Activated CD4-positive, alpha-beta T cell treated with anti-CD3 and anti-CD28 coated beads for 36 hours (primary cell): ENCODE measurements at regions not wholly inside any gene's neighbourhood (a gene's known extent, or its start where the extent isn't known, plus 50 kb on each side); places are given as distances from the start of the nearest gene placed in this dataset.
"Not testable (repeated sequence)": the region's sequence is repeated elsewhere in the genome, so short reads cannot be mapped to it uniquely, and the experiment has no call there.

Experiments used
- ATAC-seq: fragments of 200-7000 bp; cut with Tn5 transposase; one replicate; pipeline ENCODE4 v1.10.0; 2021; ENCODE audit warnings: mild to moderate bottlenecking, moderate library complexity
- CTCF ChIA-PET: fragments of 350-600 bp; sonication (Branson Sonifier 250); formaldehyde crosslinking; loops from one replicate; lab custom pipeline; 2021; ENCODE audit warnings: antibody characterized with exemption; lab: Charles Lee
- POLR2A ChIA-PET: fragments of 350-600 bp; sonication (Branson Sonifier 250); formaldehyde crosslinking; loops from one replicate; lab custom pipeline; 2021; ENCODE audit warnings: antibody characterized with exemption, inconsistent platforms; lab: Charles Lee
- DNase-seq: peaks from one replicate; pipeline ENCODE4 v3.0.0-alpha.2; 2020
- H3K27ac Mint-ChIP-seq: one replicate; pipeline ENCODE4 v1.8.0; 2021; ENCODE audit warnings: mixed read lengths
- H3K27me3 Mint-ChIP-seq: one replicate; pipeline ENCODE4 v1.8.0; 2021; ENCODE audit warnings: mixed read lengths
- H3K36me3 Mint-ChIP-seq: one replicate; pipeline ENCODE4 v1.8.0; 2021; ENCODE audit warnings: low read depth, mixed read lengths
- H3K4me1 Mint-ChIP-seq: one replicate; pipeline ENCODE4 v1.8.0; 2021; ENCODE audit warnings: mixed read lengths
- H3K4me3 Mint-ChIP-seq: one replicate; pipeline ENCODE4 v1.8.0; 2021; ENCODE audit warnings: mild to moderate bottlenecking, moderate library complexity, mixed read lengths
- H3K9me3 Mint-ChIP-seq: one replicate; pipeline ENCODE4 v1.8.0; 2021; ENCODE audit warnings: low read depth, mixed read lengths
- intact Hi-C, 2 experiments: fragments of 100-400 bp; cut with DNase I in 1 of 2; cut with micrococcal nuclease in 1 of 2; formaldehyde crosslinking; loops; one replicate each; pipeline versions ENCODE4 v1.14.2 to v1.15.1; 2022 to 2024; cut with DNase I, micrococcal nuclease

DNA sequence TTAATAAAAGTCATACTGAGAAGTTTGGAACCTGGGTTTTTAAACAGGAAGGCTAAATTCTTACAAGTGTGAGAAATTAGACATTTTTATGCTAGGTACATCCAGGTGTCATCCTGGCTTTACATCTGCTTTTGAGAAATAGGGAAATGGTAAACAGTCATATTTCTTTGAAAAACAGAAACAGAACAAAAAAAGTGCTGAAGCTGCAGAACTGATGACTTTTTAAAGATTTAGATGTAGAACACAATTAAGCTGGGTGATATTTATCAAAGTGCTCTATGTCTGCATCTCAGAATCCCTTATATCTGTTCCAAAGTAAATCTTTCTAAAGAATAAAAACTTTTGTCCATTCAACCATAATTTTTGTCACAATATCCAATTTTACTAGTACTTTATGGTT is 282.9 kb upstream of the ATXN7L3B start:
- intact Hi-C loops, result no loop called here
- Mint-ChIP-seq H3K9me3 (peaks cover 2% of the 10 kb centered on the region), H3K4me3 (no peak overlapping the region), H3K36me3 (no peaks in the 10 kb centered on the region), H3K27me3 (no peaks in the 10 kb centered on the region), H3K27ac (no peak overlapping the region), H3K4me1 (no peaks in the 10 kb centered on the region)
- ATAC-seq (no peak), DNase-seq (no peak)
- ChIA-PET CTCF (no interaction called here), POLR2A (no interaction called here)

DNA sequence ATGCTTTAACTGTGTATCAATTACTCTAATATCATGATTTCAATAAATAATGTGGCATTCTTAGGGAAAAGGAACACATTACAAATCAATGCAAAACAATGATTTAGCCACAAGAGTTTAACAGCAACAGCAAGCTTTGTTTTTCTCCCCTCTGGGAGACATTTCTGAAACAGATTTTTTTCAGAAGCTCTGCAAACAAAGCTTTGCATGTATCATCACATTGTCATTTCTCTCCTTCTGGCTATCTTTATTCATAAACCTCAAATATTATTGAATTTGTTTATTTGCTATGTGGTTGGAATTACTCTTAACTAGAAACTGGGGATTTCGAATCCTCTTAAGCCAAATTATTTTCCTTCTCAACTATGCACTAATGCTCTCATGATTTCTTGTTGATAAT is 278.4 kb upstream of the ATXN7L3B start:
- ATAC-seq, result no peak
- intact Hi-C loops, result no loop called here
- no peak for DNase-seq
- Mint-ChIP-seq H3K9me3 (peaks cover under 1% of the 10 kb centered on the region), H3K27me3 (no peaks in the 10 kb centered on the region), H3K4me3 (no peak overlapping the region), H3K4me1 (no peaks in the 10 kb centered on the region), H3K27ac (no peak overlapping the region), H3K36me3 (no peaks in the 10 kb centered on the region)
- CTCF ChIA-PET, result interaction anchor here (0.6 kb wide), 1 partner anchor 198 kb away, joined by 3 read pairs; no protein-coding TSS in a partner anchor
- POLR2A ChIA-PET, result no interaction called here

DNA sequence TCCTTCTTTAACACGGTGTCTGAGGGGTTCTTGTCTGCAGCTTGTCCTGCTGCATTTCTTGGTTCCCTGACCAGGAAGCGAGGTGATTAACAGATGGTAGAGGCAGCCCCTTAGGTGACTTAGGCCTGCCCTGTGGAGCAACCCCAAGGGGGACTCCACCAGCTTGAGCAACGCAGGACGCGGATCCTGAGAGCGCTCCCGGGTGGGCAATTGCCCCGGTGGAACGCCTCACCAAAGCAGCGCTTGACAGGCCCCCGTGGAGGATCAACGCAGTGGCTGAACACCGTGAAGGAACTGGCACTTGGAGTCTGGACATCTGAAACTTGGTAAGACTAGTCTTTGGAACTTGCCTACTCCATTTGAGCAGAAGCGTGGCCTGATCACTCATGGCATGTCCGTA is 272.9 kb upstream of the ATXN7L3B start:
- no peak for ATAC-seq
- no peaks in the 10 kb centered on the region for H3K27me3 Mint-ChIP-seq
- H3K36me3 Mint-ChIP-seq, result no peaks in the 10 kb centered on the region
- intact Hi-C loops, result no loop called here
- no peaks in the 10 kb centered on the region for H3K4me1 Mint-ChIP-seq
- no peak for DNase-seq
- CTCF ChIA-PET, result no interaction called here
- no peak overlapping the region for H3K4me3 Mint-ChIP-seq
- peaks cover 2% of the 10 kb centered on the region for H3K9me3 Mint-ChIP-seq
- POLR2A ChIA-PET, result no interaction called here
- no peak overlapping the region for H3K27ac Mint-ChIP-seq

DNA sequence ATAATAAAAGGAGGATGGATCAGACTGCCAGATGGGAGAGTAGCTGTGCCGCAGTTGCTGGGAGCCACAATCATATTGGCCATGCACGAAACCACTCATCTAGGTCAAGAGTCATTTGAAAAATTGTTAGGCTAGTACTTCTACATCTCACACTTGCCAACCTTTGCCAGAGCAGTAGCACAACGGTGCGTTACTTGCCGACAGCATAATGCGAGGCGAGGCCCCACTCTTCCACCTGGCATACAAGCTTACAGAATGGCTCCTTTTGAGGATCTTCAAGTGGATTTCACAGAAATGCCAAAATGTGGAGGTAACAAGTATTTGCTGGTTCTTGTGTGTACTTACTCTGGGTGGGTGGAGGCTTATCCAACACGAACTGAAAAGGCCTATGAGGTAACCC is 268.3 kb upstream of the ATXN7L3B start:
- H3K9me3 Mint-ChIP-seq, intact Hi-C loops, H3K27me3 Mint-ChIP-seq, H3K27ac Mint-ChIP-seq, CTCF ChIA-PET, H3K4me3 Mint-ChIP-seq, H3K4me1 Mint-ChIP-seq, POLR2A ChIA-PET, ATAC-seq, H3K36me3 Mint-ChIP-seq, DNase-seq: not testable (repeated sequence)

DNA sequence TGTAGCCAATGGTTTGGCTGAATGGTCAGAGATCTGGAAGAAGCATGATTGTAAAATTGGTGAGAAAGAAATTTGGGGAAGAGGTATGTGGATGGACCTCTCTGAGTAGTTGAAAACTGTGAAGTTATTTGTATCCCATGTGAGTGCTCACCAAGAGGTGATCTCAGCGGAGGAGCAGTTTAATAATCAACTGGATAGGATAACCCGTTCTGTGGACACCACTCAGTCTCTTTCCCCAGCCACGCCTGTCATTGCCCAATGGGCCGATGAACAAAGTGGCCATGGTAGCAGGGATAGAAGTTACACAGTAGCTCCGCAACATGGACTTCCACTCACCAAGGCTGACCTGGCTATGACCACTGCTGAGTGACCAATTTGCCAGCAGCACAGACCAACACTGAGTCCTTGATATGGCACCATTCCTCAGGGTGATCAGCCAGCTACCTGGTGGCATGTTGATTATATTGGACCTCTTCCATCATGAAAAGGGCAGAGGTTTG is 257.4 kb upstream of the ATXN7L3B start:
- no peaks in the 10 kb centered on the region for H3K27me3 Mint-ChIP-seq
- H3K36me3 Mint-ChIP-seq, result no peaks in the 10 kb centered on the region
- H3K27ac Mint-ChIP-seq, result no peak overlapping the region
- intact Hi-C loops, result no loop called here
- ChIA-PET POLR2A (no interaction called here), CTCF (no interaction called here)
- DNase-seq (no peak), ATAC-seq (no peak)
- H3K4me1 Mint-ChIP-seq, result no peaks in the 10 kb centered on the region
- no peak overlapping the region for H3K4me3 Mint-ChIP-seq
- peaks cover 2% of the 10 kb centered on the region for H3K9me3 Mint-ChIP-seq

DNA sequence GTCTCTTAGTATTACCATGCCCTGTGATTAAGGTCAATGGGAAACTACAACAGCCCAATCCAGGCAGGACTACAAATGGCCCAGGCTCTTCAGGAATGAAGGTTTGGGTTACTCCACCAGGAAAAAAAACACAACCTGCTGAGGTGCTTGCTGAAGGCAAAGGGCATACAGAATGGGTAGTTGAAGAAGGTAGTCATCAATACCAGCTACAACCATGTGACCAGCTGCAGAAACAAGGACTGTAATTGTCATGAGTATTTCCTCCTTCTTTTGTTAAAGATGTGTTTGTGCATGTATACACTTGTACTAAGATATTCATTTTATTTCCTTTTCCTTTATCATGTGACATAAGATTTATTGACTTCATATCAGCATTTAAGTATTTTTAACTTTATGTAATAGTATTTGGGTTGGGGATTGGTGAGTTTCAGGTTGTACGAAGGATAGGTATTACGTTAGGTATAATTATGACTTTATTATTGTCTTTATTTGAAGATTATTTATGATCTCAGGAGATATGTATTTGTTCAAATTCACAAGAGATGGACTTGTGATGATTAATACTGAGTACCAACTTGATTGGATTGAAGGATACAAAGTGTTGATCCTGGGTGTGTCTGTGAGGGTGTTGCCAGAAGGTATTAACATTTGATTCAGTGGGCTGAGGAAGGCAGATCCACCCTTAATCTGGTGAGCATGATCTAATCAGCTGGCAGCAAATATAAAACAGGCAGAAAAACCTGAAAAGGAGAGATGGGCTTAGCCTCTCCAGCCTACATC is 256.0 kb upstream of the ATXN7L3B start:
- H3K9me3 Mint-ChIP-seq, H3K4me3 Mint-ChIP-seq, H3K36me3 Mint-ChIP-seq, ATAC-seq, CTCF ChIA-PET, H3K27ac Mint-ChIP-seq, POLR2A ChIA-PET, DNase-seq, H3K4me1 Mint-ChIP-seq, H3K27me3 Mint-ChIP-seq, intact Hi-C loops: not testable (repeated sequence)

DNA sequence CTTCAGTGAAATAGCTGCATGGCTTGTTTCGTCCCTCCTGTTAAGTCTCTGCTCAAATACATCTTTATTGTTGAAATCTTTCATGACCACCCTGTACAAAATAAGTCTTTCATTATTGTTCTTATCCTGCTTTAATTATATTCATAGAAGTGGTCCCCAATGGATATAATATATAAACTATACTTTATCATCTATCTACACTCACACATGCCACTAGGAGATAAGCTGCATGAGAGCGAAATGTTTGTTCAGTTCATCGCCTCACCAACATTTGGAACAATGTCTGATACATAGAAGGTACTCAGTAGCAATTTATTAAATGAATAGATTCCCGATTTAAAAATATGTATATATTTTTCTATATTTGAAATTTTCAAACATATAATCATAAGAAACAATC is 254.0 kb upstream of the ATXN7L3B start:
- ATAC-seq (no peak), DNase-seq (no peak)
- Mint-ChIP-seq H3K4me3 (no peak overlapping the region), H3K27ac (no peak overlapping the region), H3K27me3 (no peaks in the 10 kb centered on the region), H3K4me1 (no peaks in the 10 kb centered on the region), H3K36me3 (no peaks in the 10 kb centered on the region), H3K9me3 (no peaks in the 10 kb centered on the region)
- intact Hi-C loops, result no loop called here
- CTCF ChIA-PET, result no interaction called here
- POLR2A ChIA-PET, result no interaction called here

DNA sequence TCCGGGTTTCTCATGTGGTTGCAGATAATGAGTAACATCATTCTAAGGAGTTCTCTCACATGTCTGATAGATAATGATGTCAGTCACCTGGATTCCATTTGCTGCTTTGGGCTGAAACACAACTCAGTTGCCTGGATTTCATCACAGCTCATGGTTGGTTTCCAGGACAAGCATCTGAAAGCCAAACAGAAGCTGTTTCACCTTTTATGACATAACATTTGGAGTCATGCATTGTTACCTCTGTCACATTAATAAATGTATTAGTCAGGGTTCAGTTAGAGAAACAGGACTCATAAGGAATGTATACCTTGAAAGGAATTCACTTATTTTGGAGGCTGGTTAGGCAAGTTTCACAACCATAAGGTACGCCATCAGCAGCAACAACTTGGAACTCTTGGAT is 251.9 kb upstream of the ATXN7L3B start:
- ChIA-PET CTCF (no interaction called here), POLR2A (no interaction called here)
- Mint-ChIP-seq H3K4me1 (no peaks in the 10 kb centered on the region), H3K27ac (no peak overlapping the region), H3K4me3 (no peak overlapping the region), H3K36me3 (no peaks in the 10 kb centered on the region), H3K27me3 (no peaks in the 10 kb centered on the region), H3K9me3 (no peaks in the 10 kb centered on the region)
- no peak for ATAC-seq
- DNase-seq, result no peak
- intact Hi-C loops, result no loop called here

DNA sequence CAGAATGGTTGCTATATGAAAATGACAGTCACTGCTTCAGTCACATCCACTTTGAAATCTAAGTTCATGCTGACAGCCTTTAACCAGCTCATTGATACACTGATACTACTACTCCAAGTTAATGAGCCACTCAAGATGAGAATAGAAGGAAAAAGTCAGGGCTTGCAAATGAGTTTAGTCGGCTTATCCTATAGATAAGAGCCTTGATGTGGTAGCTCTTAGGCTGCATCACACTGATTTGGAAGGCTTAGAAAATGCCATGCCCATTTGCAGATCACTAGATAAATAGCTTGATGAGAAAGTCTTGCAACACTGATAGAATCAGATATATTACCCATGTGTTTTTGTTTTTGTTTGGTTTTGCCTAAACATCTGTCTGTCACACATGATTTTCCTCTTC is 251.4 kb upstream of the ATXN7L3B start:
- ChIA-PET CTCF (no interaction called here), POLR2A (no interaction called here)
- no peaks in the 10 kb centered on the region for H3K4me1 Mint-ChIP-seq
- intact Hi-C loops, result no loop called here
- H3K27ac Mint-ChIP-seq, result no peak overlapping the region
- H3K9me3 Mint-ChIP-seq, result no peaks in the 10 kb centered on the region
- no peaks in the 10 kb centered on the region for H3K27me3 Mint-ChIP-seq
- no peak for DNase-seq
- H3K4me3 Mint-ChIP-seq, result no peak overlapping the region
- no peaks in the 10 kb centered on the region for H3K36me3 Mint-ChIP-seq
- no peak for ATAC-seq

DNA sequence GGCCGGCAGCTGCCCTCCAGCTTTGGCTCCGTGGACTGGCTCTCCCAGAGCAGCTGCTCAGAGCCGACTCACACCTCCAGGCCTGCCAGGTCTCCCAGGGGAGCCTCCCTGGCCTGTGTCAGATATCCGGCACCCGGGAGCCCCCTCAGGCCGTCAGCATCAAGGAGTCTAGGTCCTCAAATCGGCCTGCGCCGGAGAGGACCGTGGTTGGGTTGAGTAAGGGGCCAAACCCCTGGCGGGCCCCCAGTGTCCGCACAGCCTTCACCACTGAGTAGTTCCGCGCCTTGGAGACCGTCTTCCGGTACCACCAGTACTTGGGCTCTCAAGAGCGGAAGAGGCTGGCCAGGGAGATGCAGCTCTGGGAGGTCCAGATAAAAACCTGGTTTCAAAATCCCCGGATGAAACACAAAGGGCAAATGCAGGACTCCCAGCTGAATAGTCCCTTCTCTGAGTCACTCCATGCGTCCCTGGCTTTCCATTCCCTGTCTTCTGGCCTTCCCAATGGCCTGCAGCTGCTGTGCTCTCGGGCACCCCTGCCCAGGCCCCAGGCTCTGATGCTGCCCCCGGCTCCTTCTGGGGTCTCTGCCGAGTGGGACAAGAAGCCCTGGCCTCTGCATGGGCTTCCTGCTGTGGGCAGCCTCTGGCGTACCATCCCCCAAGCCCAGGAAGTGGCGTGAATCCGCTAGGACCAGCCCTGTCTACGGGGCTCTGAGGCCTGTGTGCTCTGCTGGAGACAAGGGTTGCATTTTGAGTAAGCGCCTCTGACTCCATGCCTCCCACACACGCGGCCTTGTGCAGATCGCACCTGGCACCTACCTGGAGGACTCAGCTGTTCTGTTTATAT is 245.1 kb upstream of the ATXN7L3B start:
- Mint-ChIP-seq H3K4me1 (no peaks in the 10 kb centered on the region), H3K4me3 (no peak overlapping the region), H3K36me3 (no peaks in the 10 kb centered on the region), H3K27me3 (no peaks in the 10 kb centered on the region), H3K9me3 (no peaks in the 10 kb centered on the region), H3K27ac (no peak overlapping the region)
- intact Hi-C loops, result no loop called here
- ATAC-seq (no peak), DNase-seq (no peak)
- CTCF ChIA-PET, result no interaction called here
- POLR2A ChIA-PET, result no interaction called here

DNA sequence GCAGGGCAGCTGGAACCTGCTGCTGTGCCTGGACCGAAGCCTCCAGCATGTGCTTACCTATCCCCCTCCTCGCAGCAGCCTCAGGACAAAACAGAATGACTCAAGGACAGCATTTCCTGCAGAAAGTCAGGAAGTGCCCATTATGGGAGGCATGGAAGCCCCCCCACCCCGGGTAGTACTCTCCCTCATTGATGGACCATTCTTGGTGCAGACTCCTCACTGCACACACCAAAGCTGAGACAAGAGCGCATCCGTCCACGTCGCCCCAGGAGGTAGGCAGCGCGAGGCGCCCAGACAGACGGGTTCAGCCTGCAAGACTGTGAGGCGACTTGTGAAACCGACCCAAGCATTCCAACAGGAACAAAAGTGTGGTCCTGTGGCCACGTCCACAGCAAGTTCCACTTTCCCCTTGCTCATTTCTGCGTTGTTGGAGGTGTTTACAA is 243.9 kb upstream of the ATXN7L3B start:
- H3K9me3 Mint-ChIP-seq, result no peaks in the 10 kb centered on the region
- H3K4me3 Mint-ChIP-seq, result no peak overlapping the region
- POLR2A ChIA-PET, result no interaction called here
- no peaks in the 10 kb centered on the region for H3K27me3 Mint-ChIP-seq
- no peaks in the 10 kb centered on the region for H3K36me3 Mint-ChIP-seq
- DNase-seq (no peak), ATAC-seq (no peak)
- H3K27ac Mint-ChIP-seq, result no peak overlapping the region
- no peaks in the 10 kb centered on the region for H3K4me1 Mint-ChIP-seq
- intact Hi-C loops, result no loop called here
- CTCF ChIA-PET, result no interaction called here
